B cell (primary cell): ENCODE measurements at regions not wholly inside any gene's neighbourhood (a gene's known extent, or its start where the extent isn't known, plus 50 kb on each side); places are given as distances from the start of the nearest gene placed in this dataset.

Experiments
- ATAC-seq: fragments of 200-7000 bp; cut with Tn5 transposase; one replicate; pipeline ENCODE4 v1.10.0; 2021; ENCODE audit warnings: low read depth, mild to moderate bottlenecking, moderate number of reproducible peaks, moderate library complexity
- CTCF ChIA-PET: fragments of 350-600 bp; sonication (Branson Sonifier 250); formaldehyde crosslinking; loops from one replicate; lab custom pipeline; 2021; ENCODE audit warnings: antibody characterized with exemption, inconsistent platforms; lab: Charles Lee
- POLR2A ChIA-PET: fragments of 350-600 bp; sonication (Branson Sonifier 250); formaldehyde crosslinking; loops from one replicate; lab custom pipeline; 2021; ENCODE audit warnings: antibody characterized with exemption; lab: Charles Lee
- DNase-seq: peaks from one replicate; pipeline ENCODE4 v3.0.0; 2013
- H2AFZ ChIP-seq: 2 replicates; pipeline ENCODE4 v1.6.1; 2012; ENCODE audit warnings: mild to moderate bottlenecking, low read depth, low read length; ENCODE audit not compliant: insufficient read depth, poor library complexity, severe bottlenecking
- H3K27ac ChIP-seq, 2 donors: 1 replicate in 1 of 2; 2 replicates in 1 of 2; pipeline ENCODE4 v1.5.1; 2012 to 2013; ENCODE audit warnings: low read length in 2 of 2, mild to moderate bottlenecking in 2 of 2, moderate library complexity in 1 of 2
- H3K27me3 ChIP-seq, 4 experiments: fragments of 200-600 bp in 1 of 4; sonication (generic) in 1 of 4; replicated peaks in 1 of 4; 1 replicate in 2 of 4; 2 replicates in 2 of 4; pipeline versions ENCODE4 v1.6.1 to v1.7.0; 2013 to 2016; ENCODE audit warnings: low read length in 3 of 4, mild to moderate bottlenecking in 2 of 4, mixed read lengths in 1 of 4, moderate library complexity in 1 of 4; ENCODE audit not compliant: insufficient read depth in 4 of 4, control insufficient read depth in 3 of 4; ENCODE audit errors: control extremely low read depth in 1 of 4
- H3K36me3 ChIP-seq, 2 experiments: replicated peaks in 1 of 2; 1 replicate in 1 of 2; 2 replicates in 1 of 2; pipeline versions ENCODE4 v1.6.1 to v1.7.1; 2013; ENCODE audit warnings: low read length in 1 of 2; ENCODE audit not compliant: insufficient read depth in 2 of 2, control insufficient read depth in 1 of 2; ENCODE audit errors: control extremely low read depth in 1 of 2, extremely low read depth in 1 of 2
- H3K4me1 ChIP-seq, 2 donors: fragments of 200-600 bp in 1 of 2; sonication (generic) in 1 of 2; 1 replicate in 1 of 2; 2 replicates in 1 of 2; pipeline versions ENCODE4 v1.5.1 to v1.6.1; 2013 to 2017; ENCODE audit warnings: low read length in 2 of 2; ENCODE audit not compliant: control insufficient read depth in 2 of 2, insufficient read depth in 2 of 2
- H3K4me2 ChIP-seq: replicated peaks from 2 replicates; pipeline ENCODE3; 2012; ENCODE audit warnings: mild to moderate bottlenecking, low read depth, low read length; ENCODE audit not compliant: poor library complexity, severe bottlenecking
- H3K4me3 ChIP-seq, 5 experiments: fragments of 200-600 bp in 1 of 5; sonication (generic) in 1 of 5; 1 replicate in 3 of 5; 2 replicates in 2 of 5; pipeline versions ENCODE4 v1.5.1 to v1.7.0; 2011 to 2016; ENCODE audit warnings: low read length in 4 of 5, mild to moderate bottlenecking in 4 of 5, low read depth in 2 of 5, control low read depth in 1 of 5, moderate library complexity in 1 of 5; ENCODE audit not compliant: insufficient read depth in 1 of 5; ENCODE audit errors: control extremely low read depth in 1 of 5, extremely low read depth in 1 of 5
- H3K79me2 ChIP-seq: fragments of 200-600 bp; sonication (generic); one replicate; pipeline ENCODE4 v1.6.0; 2016; ENCODE audit warnings: low read length; ENCODE audit not compliant: control insufficient read depth, insufficient read depth
- H3K9ac ChIP-seq: fragments of 200-600 bp; sonication (generic); 2 replicates; pipeline ENCODE4 v1.6.1; 2017; ENCODE audit warnings: mild to moderate bottlenecking, low read length, moderate library complexity
- H3K9me3 ChIP-seq, 3 donors: one replicate each; pipeline versions ENCODE4 v1.6.1 to v1.7.1; 2013; ENCODE audit warnings: low read length in 2 of 3; ENCODE audit not compliant: control insufficient read depth in 2 of 3, insufficient read depth in 1 of 3; ENCODE audit errors: control extremely low read depth in 1 of 3
- H4K20me1 ChIP-seq: 2 replicates; pipeline ENCODE4 v1.6.0; 2012; ENCODE audit warnings: mild to moderate bottlenecking, low read length; ENCODE audit not compliant: insufficient read depth, control insufficient read depth, poor library complexity, severe bottlenecking
- H3K27ac Mint-ChIP-seq: one replicate; pipeline ENCODE4 v1.8.0; 2021; ENCODE audit warnings: mixed read lengths
- H3K27me3 Mint-ChIP-seq: one replicate; pipeline ENCODE4 v1.8.0; 2021; ENCODE audit warnings: mixed read lengths
- H3K4me1 Mint-ChIP-seq: one replicate; pipeline ENCODE4 v1.8.0; 2021; ENCODE audit warnings: mixed read lengths
- H3K4me3 Mint-ChIP-seq: one replicate; pipeline ENCODE4 v1.8.0; 2021; ENCODE audit warnings: mixed read lengths
- H3K9me3 Mint-ChIP-seq: one replicate; pipeline ENCODE4 v1.8.0; 2022; ENCODE audit warnings: mixed read lengths; ENCODE audit not compliant: insufficient read depth
- CTCF ChIP-seq: fragments of 200-600 bp; IDR thresholded peaks from one replicate; pipeline ENCODE4 v1.8.0; 2022; ENCODE audit warnings: antibody characterized with exemption, mild to moderate bottlenecking
- EZH2 ChIP-seq: IDR thresholded peaks from 2 replicates; pipeline ENCODE4 v1.6.1; 2012; ENCODE audit warnings: borderline replicate concordance, low read depth, mild to moderate bottlenecking, moderate library complexity, low read length; ENCODE audit not compliant: insufficient read depth, poor library complexity, severe bottlenecking
- WGBS: methylation state at CpG from one replicate; pipeline ENCODE4 v1.1.5; 2013; ENCODE audit warnings: missing lambda C conversion rate; ENCODE audit not compliant: insufficient coverage; 5-methylcytosine and 5-hydroxymethylcytosine counted together
- intact Hi-C: fragments of 100-400 bp; cut with micrococcal nuclease; formaldehyde crosslinking; loops from one replicate; pipeline ENCODE4 v1.10.0; 2022

- DNase-seq: no peak
- Histone ChIP-seq H3K9me3 (no peaks in the 10 kb centered on the region), H4K20me1 (no peaks in the 10 kb centered on the region), H3K27me3 (no peaks in the 10 kb centered on the region), H2AFZ (no peak overlapping the region), H3K9ac (no peak overlapping the region), H3K27ac (no peak overlapping the region), H3K36me3 (no peaks in the 10 kb centered on the region), H3K4me1 (no peaks in the 10 kb centered on the region), H3K4me2 (no peak overlapping the region), H3K4me3 (no peak overlapping the region), H3K79me2 (no peaks in the 10 kb centered on the region)
- intact Hi-C loops: no loop called here
- H3K27ac Mint-ChIP-seq: no peak overlapping the region
- no peaks in the 10 kb centered on the region for H3K27me3 Mint-ChIP-seq
- CTCF ChIA-PET: no interaction called here
- peaks cover 2% of the 10 kb centered on the region for H3K9me3 Mint-ChIP-seq
- POLR2A ChIA-PET: no interaction called here
- ATAC-seq: no peak
- TF ChIP-seq EZH2 (no peak), CTCF (no peak)
- H3K4me3 Mint-ChIP-seq: no peak overlapping the region
- no CpG with 5 or more reads among the region's 2 CpGs for WGBS
- no peaks in the 10 kb centered on the region for H3K4me1 Mint-ChIP-seq
These were observed 362.4 kb upstream of the SLC7A11 start for GRCh38 chr4:138604556-138604955.

GRCh38 chr4:138602664-138603063 is 360.5 kb upstream of the SLC7A11 start:
- Histone ChIP-seq H2AFZ (no peak overlapping the region), H3K4me2 (no peak overlapping the region), H3K9ac (no peak overlapping the region), H3K27me3 (no peaks in the 10 kb centered on the region), H3K4me1 (no peaks in the 10 kb centered on the region), H3K4me3 (no peak overlapping the region), H3K36me3 (no peaks in the 10 kb centered on the region), H3K27ac (no peak overlapping the region), H4K20me1 (no peaks in the 10 kb centered on the region), H3K9me3 (no peaks in the 10 kb centered on the region), H3K79me2 (no peaks in the 10 kb centered on the region)
- no peaks in the 10 kb centered on the region for H3K4me1 Mint-ChIP-seq
- POLR2A ChIA-PET: no interaction called here
- WGBS: no CpG with 5 or more reads among the region's 2 CpGs
- intact Hi-C loops: no loop called here
- H3K9me3 Mint-ChIP-seq: peaks cover 2% of the 10 kb centered on the region
- ATAC-seq (no peak), DNase-seq (no peak)
- H3K4me3 Mint-ChIP-seq: no peak overlapping the region
- no peaks in the 10 kb centered on the region for H3K27me3 Mint-ChIP-seq
- CTCF ChIA-PET: no interaction called here
- H3K27ac Mint-ChIP-seq: no peak overlapping the region
- TF ChIP-seq EZH2 (no peak), CTCF (no peak)
